C4-2B (cell line): ENCODE measurements at regions not wholly inside any gene's neighbourhood (a gene's known extent, or its start where the extent isn't known, plus 50 kb on each side); places are given as distances from the start of the nearest gene placed in this dataset.

ENCODE experiments used
- H3K27ac ChIP-seq: fragments of 450-650 bp; 2 replicates; pipeline ENCODE4 v1.5.1; 2017
- CTCF ChIP-seq: fragments of 450-650 bp; conservative IDR thresholded peaks from 2 replicates; pipeline ENCODE4 v1.5.1; 2017; ENCODE audit warnings: mild to moderate bottlenecking
- ZFX ChIP-seq: fragments of 450-650 bp; IDR thresholded peaks from 2 replicates; pipeline ENCODE4 v1.6.1; 2017

- TF ChIP-seq ZFX = no peak
- TF ChIP-seq CTCF = no peak
- no peak overlapping the region for H3K27ac ChIP-seq
Observed at GRCh38 chr2:193521523-193521922, 1326.8 kb upstream of the TMEFF2 start.

GRCh38 chr2:193520709-193521458 is 1326.2 kb upstream of the TMEFF2 start:
- TF ChIP-seq CTCF (no peak), ZFX (no peak)
- no peak overlapping the region for H3K27ac ChIP-seq

GRCh38 chr2:193518041-193518817 is 1323.5 kb upstream of the TMEFF2 start:
- TF ChIP-seq ZFX = no peak
- no peak for TF ChIP-seq CTCF
- no peak overlapping the region for H3K27ac ChIP-seq

- no peak overlapping the region for H3K27ac ChIP-seq
- TF ChIP-seq CTCF (no peak), ZFX (no peak)
Observed at GRCh38 chr2:193517615-193518014, 1322.9 kb upstream of the TMEFF2 start.

- no peak for TF ChIP-seq ZFX
- TF ChIP-seq CTCF = no peak
- no peak overlapping the region for H3K27ac ChIP-seq
Observed at GRCh38 chr2:193506035-193506434, 1311.3 kb upstream of the TMEFF2 start.

- TF ChIP-seq CTCF = no peak
- TF ChIP-seq ZFX = no peak
Observed at GRCh38 chr2:193505620-193506019, 1310.9 kb upstream of the TMEFF2 start.

GRCh38 chr2:193502363-193503035 is 1307.8 kb upstream of the TMEFF2 start:
- TF ChIP-seq CTCF = no peak
- TF ChIP-seq ZFX = no peak

More at GRCh38 chr2:193505620-193506019, 1310.9 kb upstream of the TMEFF2 start:
- H3K27ac ChIP-seq = no peak overlapping the region

More at GRCh38 chr2:193502363-193503035, 1307.8 kb upstream of the TMEFF2 start:
- H3K27ac ChIP-seq = no peak overlapping the region
